ENCODE measurements at regions not wholly inside any gene's neighbourhood (a gene's known extent, or its start where the extent isn't known, plus 50 kb on each side); places are given as distances from the start of the nearest gene placed in this dataset.

GRCh38 chr18:54671291-54671881 is 80.3 kb downstream of the DYNAP start:
- Histone ChIP-seq H4K5ac (ENCODE audit: insufficient read length, low read depth, low read length) (no peak overlapping the region), H2BK20ac (ENCODE audit: low read length) (no peak overlapping the region), H3K79me2 (ENCODE audit: control insufficient read depth in 1 of 2, insufficient read depth in 2 of 2, low read length in 2 of 2) (no peaks in the 10 kb centered on the region), H3K27ac (ENCODE audit: low read depth, low read length) (no peak overlapping the region), H3K4me1 (replicated peaks in 1 of 4; ENCODE audit: control insufficient read depth in 3 of 4, insufficient read depth in 4 of 4, low read length in 3 of 4) (peaks cover 0 to 3% (median 0%) of the 10 kb centered on the region in 4 experiments; a peak in 1 of 7 replicates), H3K9ac (replicated peaks in 1 of 4; ENCODE audit: extremely low read depth in 1 of 4, low read depth in 3 of 4, low read length in 3 of 4) (no peak overlapping the region), H3K9me3 (ENCODE audit: insufficient read depth in 2 of 2, low read depth in 1 of 2, low read length in 1 of 2) (peaks cover 11 to 14% of the 10 kb centered on the region in 2 experiments), H3K56ac (replicated peaks; ENCODE audit: insufficient read length, low read depth, low read length) (no peak overlapping the region), H3K27me3 (replicated peaks in 1 of 4; ENCODE audit: control insufficient read depth in 3 of 4, extremely low read depth in 1 of 4, insufficient read depth in 3 of 4, low read length in 3 of 4) (no peaks in the 10 kb centered on the region), H2BK5ac (ENCODE audit: low read depth, low read length) (no peak overlapping the region), H3K4me2 (ENCODE audit: insufficient read depth in 1 of 2, low read depth in 2 of 2, low read length in 2 of 2) (no peak overlapping the region), H3K79me1 (ENCODE audit: low read depth, low read length) (no peaks in the 10 kb centered on the region), H3K4ac (replicated peaks; ENCODE audit: insufficient read length, low read depth, low read length) (no peak overlapping the region), H2BK120ac (replicated peaks; ENCODE audit: low read depth, low read length) (no peak overlapping the region), H2BK15ac (ENCODE audit: low read length) (no peak overlapping the region), H2AK5ac (ENCODE audit: low read depth, low read length) (no peak overlapping the region), H2AFZ (ENCODE audit: low read length) (no peak overlapping the region), H4K91ac (replicated peaks; ENCODE audit: insufficient read length, low read length) (no peak overlapping the region), H3K18ac (ENCODE audit: extremely low read depth, low read length) (no peak overlapping the region), H3K23ac (ENCODE audit: insufficient read length) (no peak overlapping the region), H3K23me2 (ENCODE audit: low read depth, low read length) (no peaks in the 10 kb centered on the region), H3K14ac (ENCODE audit: insufficient read length) (no peak overlapping the region), H4K8ac (ENCODE audit: extremely low read depth, insufficient read depth, low read length) (no peak overlapping the region), H4K20me1 (replicated peaks in 1 of 2; ENCODE audit: control insufficient read depth in 1 of 2, insufficient read depth in 2 of 2, low read length in 2 of 2) (no peaks in the 10 kb centered on the region), H2BK12ac (ENCODE audit: low read depth, low read length) (no peak overlapping the region), H3K4me3 (ENCODE audit: extremely low read depth in 1 of 4, insufficient read depth in 2 of 4, low read depth in 3 of 4, low read length in 4 of 4) (no peak overlapping the region), H3K36me3 (ENCODE audit: control insufficient read depth in 2 of 4, insufficient read depth in 4 of 4, low read length in 3 of 4) (0 out of 8 replicates have a peak, but pooled peaks cover 0 to 2% (median 1%) of the 10 kb centered on the region in 4 experiments)
- no peak for TF ChIP-seq E2F6 (IDR thresholded peaks at IDR 0.05)
- TF ChIP-seq RAD21 (IDR thresholded peaks at IDR 0.05 in 1 of 2, conservative IDR thresholded peaks at IDR 0.05 in 1 of 2; ENCODE audit: low read depth in 2 of 2, low read length in 2 of 2) = peak; percentile 66 to 74
- TF ChIP-seq, protein P1, sequence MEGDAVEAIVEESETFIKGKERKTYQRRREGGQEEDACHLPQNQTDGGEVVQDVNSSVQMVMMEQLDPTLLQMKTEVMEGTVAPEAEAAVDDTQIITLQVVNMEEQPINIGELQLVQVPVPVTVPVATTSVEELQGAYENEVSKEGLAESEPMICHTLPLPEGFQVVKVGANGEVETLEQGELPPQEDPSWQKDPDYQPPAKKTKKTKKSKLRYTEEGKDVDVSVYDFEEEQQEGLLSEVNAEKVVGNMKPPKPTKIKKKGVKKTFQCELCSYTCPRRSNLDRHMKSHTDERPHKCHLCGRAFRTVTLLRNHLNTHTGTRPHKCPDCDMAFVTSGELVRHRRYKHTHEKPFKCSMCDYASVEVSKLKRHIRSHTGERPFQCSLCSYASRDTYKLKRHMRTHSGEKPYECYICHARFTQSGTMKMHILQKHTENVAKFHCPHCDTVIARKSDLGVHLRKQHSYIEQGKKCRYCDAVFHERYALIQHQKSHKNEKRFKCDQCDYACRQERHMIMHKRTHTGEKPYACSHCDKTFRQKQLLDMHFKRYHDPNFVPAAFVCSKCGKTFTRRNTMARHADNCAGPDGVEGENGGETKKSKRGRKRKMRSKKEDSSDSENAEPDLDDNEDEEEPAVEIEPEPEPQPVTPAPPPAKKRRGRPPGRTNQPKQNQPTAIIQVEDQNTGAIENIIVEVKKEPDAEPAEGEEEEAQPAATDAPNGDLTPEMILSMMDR (IDR thresholded peaks at IDR 0.05; ENCODE audit: control extremely low read depth in 1 of 3, insufficient read depth in 1 of 3, low read depth in 1 of 3, low read length in 3 of 3) = peak in 1 of 3 experiments; percentile 34; a peak in 1 of 4 replicates
- DNase-seq (ENCODE audit: low read depth in 1 of 2, low spot score in 2 of 2) (no peak), FAIRE-seq (peak; percentile 19)
- ChIA-PET POLR2A (ENCODE audit: partially characterized antibody) (no interaction called here), CTCF (ENCODE audit: partially characterized antibody) (interaction anchor here (0.6 to 5.6 kb wide), 40 partner anchors 8 to 437 kb away, joined by 3 to 107 read pairs (median 4); partner anchors contain the start of gene CCDC68)
- WGBS, 2 experiments (ENCODE audit: extremely low coverage in 1 of 2, insufficient coverage in 1 of 2, insufficient read length in 1 of 2, insufficient replicate concordance in 2 of 2, low coverage in 1 of 2, low lambda C conversion rate in 2 of 2, missing lambda C conversion rate in 1 of 2) = 100% methylated on average over 1 of the region's 1 CpG; no CpG with 5 or more reads in 1 of the 2 experiments

Measured in H1 (cell line).